GM23338 (cell line): ENCODE measurements at regions not wholly inside any gene's neighbourhood (a gene's known extent, or its start where the extent isn't known, plus 50 kb on each side); places are given as distances from the start of the nearest gene placed in this dataset.

Experiments
- ATAC-seq: fragments of 200-7000 bp; cut with Tn5 transposase; 3 replicates; pipeline ENCODE4 v1.9.1; 2020
- DNase-seq: peaks from one replicate; pipeline ENCODE4 v3.0.0-alpha.2; 2015; ENCODE audit warnings: low spot score
- H2AFZ ChIP-seq: fragments of 200-600 bp; sonication (generic); 2 replicates; pipeline ENCODE4 v1.8.0; 2016; ENCODE audit warnings: antibody characterized with exemption, mild to moderate bottlenecking, moderate library complexity
- H3F3A ChIP-seq: fragments of 200-600 bp; sonication (generic); replicated peaks from 2 replicates; pipeline ENCODE4 v1.8.0; 2017; ENCODE audit warnings: antibody characterized with exemption, mixed run types, low read depth
- H3K27ac ChIP-seq: fragments of 200-600 bp; sonication (generic); 2 replicates; pipeline ENCODE4 v1.6.1; 2016; ENCODE audit warnings: low read depth
- H3K27me3 ChIP-seq: fragments of 200-600 bp; sonication (generic); 2 replicates; pipeline ENCODE4 v1.8.0; 2016; ENCODE audit warnings: mild to moderate bottlenecking, mixed run types, moderate library complexity; ENCODE audit not compliant: insufficient read depth
- H3K36me3 ChIP-seq: fragments of 200-600 bp; sonication (generic); 2 replicates; pipeline ENCODE4 v1.8.0; 2016; ENCODE audit warnings: mild to moderate bottlenecking; ENCODE audit not compliant: insufficient read depth
- H3K4me1 ChIP-seq: fragments of 200-600 bp; sonication (generic); 2 replicates; pipeline ENCODE4 v1.8.0; 2016; ENCODE audit warnings: mild to moderate bottlenecking, moderate library complexity; ENCODE audit not compliant: insufficient read depth
- H3K4me2 ChIP-seq: fragments of 200-600 bp; sonication (generic); 2 replicates; pipeline ENCODE4 v1.7.1; 2017; ENCODE audit warnings: mixed run types
- H3K4me3 ChIP-seq: fragments of 200-600 bp; sonication (generic); 2 replicates; pipeline ENCODE4 v1.6.1; 2016; ENCODE audit warnings: mixed run types
- H3K79me2 ChIP-seq: fragments of 200-600 bp; sonication (generic); replicated peaks from 2 replicates; pipeline ENCODE4 v1.8.0; 2017; ENCODE audit warnings: mild to moderate bottlenecking; ENCODE audit not compliant: insufficient read depth
- H3K9me2 ChIP-seq: fragments of 200-600 bp; sonication (generic); 2 replicates; pipeline ENCODE4 v1.8.0; 2017; ENCODE audit not compliant: insufficient read depth
- H4K20me1 ChIP-seq: fragments of 200-600 bp; sonication (generic); replicated peaks from 2 replicates; pipeline ENCODE4 v1.8.0; 2017; ENCODE audit warnings: mild to moderate bottlenecking; ENCODE audit not compliant: insufficient read depth
- H3K27ac Mint-ChIP-seq: 2 replicates; pipeline ENCODE4 v1.8.0; 2020; ENCODE audit warnings: inconsistent platforms, mild to moderate bottlenecking, moderate library complexity, mixed read lengths
- H3K27me3 Mint-ChIP-seq: 3 replicates; pipeline ENCODE4 v1.8.0; 2022; ENCODE audit warnings: low read depth, mild to moderate bottlenecking, moderate library complexity, mixed read lengths, inconsistent platforms; ENCODE audit not compliant: insufficient read depth, poor library complexity
- H3K36me3 Mint-ChIP-seq: 3 replicates; pipeline ENCODE4 v1.8.0; 2021; ENCODE audit warnings: low read depth, mild to moderate bottlenecking, inconsistent platforms, moderate library complexity, mixed read lengths
- H3K4me1 Mint-ChIP-seq: 3 replicates; pipeline ENCODE4 v1.8.0; 2020; ENCODE audit warnings: mild to moderate bottlenecking, inconsistent platforms, mixed read lengths
- H3K4me3 Mint-ChIP-seq: 3 replicates; pipeline ENCODE4 v1.8.0; 2021; ENCODE audit warnings: moderate library complexity, mild to moderate bottlenecking, inconsistent platforms, mixed read lengths
- H3K9me3 Mint-ChIP-seq: 3 replicates; pipeline ENCODE4 v1.8.0; 2020; ENCODE audit warnings: moderate library complexity, mild to moderate bottlenecking, inconsistent platforms, mixed read lengths
- CREB1 ChIP-seq: fragments of 250-450 bp; sonication (Bioruptor Pico); IDR thresholded peaks from 2 replicates; pipeline ENCODE4 v1.5.0; 2020; ENCODE audit warnings: low read depth, mild to moderate bottlenecking, moderate library complexity
- CTCF ChIP-seq, 2 experiments: fragments of 200-600 bp in 1 of 2; sonication (generic) in 1 of 2; conservative IDR thresholded peaks; 2 replicates each; pipeline versions ENCODE4 v1.5.1 to v1.6.1; 2016 to 2017; ENCODE audit warnings: antibody characterized with exemption in 2 of 2, low read depth in 2 of 2, mild to moderate bottlenecking in 2 of 2, moderate library complexity in 1 of 2
- ETS1 ChIP-seq: IDR thresholded peaks from 2 replicates; pipeline ENCODE4 v1.6.1; 2016; ENCODE audit warnings: antibody characterized with exemption
- EZH2 ChIP-seq: fragments of 200-600 bp; sonication (generic); IDR thresholded peaks from one replicate; pipeline ENCODE4 v1.8.0; 2017; ENCODE audit warnings: antibody characterized with exemption, mild to moderate bottlenecking, low read depth; ENCODE audit not compliant: unreplicated experiment
- EZH2phosphoT487 ChIP-seq: fragments of 200-600 bp; sonication (generic); IDR thresholded peaks from one replicate; pipeline ENCODE4 v1.8.1; 2018; ENCODE audit warnings: antibody characterized with exemption; ENCODE audit not compliant: unreplicated experiment
- JUNB ChIP-seq: IDR thresholded peaks from one replicate; pipeline ENCODE4 v1.6.1; 2016; ENCODE audit warnings: antibody characterized with exemption; ENCODE audit not compliant: unreplicated experiment
- NANOG ChIP-seq: IDR thresholded peaks from 2 replicates; pipeline ENCODE4 v1.6.1; 2016; ENCODE audit warnings: antibody characterized with exemption, borderline replicate concordance
- POLR2AphosphoS5 ChIP-seq: IDR thresholded peaks from 2 replicates; pipeline ENCODE4 v1.6.1; 2016; ENCODE audit warnings: antibody characterized with exemption, low read depth
- STAT1 ChIP-seq: IDR thresholded peaks from one replicate; pipeline ENCODE4 v1.6.1; 2016; ENCODE audit warnings: antibody characterized with exemption; ENCODE audit not compliant: unreplicated experiment
- ZNF331 ChIP-seq: fragments of 250-450 bp; sonication (Bioruptor Pico); IDR thresholded peaks from 2 replicates; pipeline ENCODE4 v1.5.0; 2020; ENCODE audit warnings: low read depth, mild to moderate bottlenecking, moderate library complexity
- TF ChIP-seq, protein P1 (sequence below): IDR thresholded peaks from one replicate; pipeline ENCODE4 v1.6.1; 2018; ENCODE audit warnings: antibody characterized with exemption; ENCODE audit not compliant: unreplicated experiment

GRCh38 chr7:98049034-98049433 lies 57.6 kb upstream of the LMTK2 start:
- Histone ChIP-seq H3K79me2 (no peaks in the 10 kb centered on the region), H3K27ac (peak overlapping the region; percentile 63; the same call in 1 of the 2 replicates), H3K36me3 (no peaks in the 10 kb centered on the region), H3K4me2 (peak overlapping the region; percentile 55; the same call in 1 of the 2 replicates), H4K20me1 (no peaks in the 10 kb centered on the region), H3F3A (no peaks in the 10 kb centered on the region; the same call in 1 of the 2 replicates), H2AFZ (peak overlapping the region; percentile 89), H3K4me1 (0 out of 2 replicates have a peak, but pooled peaks cover 12% of the 10 kb centered on the region), H3K9me2 (no peaks in the 10 kb centered on the region), H3K4me3 (no peak overlapping the region), H3K27me3 (no peaks in the 10 kb centered on the region)
- no peaks in the 10 kb centered on the region for H3K36me3 Mint-ChIP-seq
- peaks cover 9% of the 10 kb centered on the region for H3K27me3 Mint-ChIP-seq
- no peak overlapping the region for H3K4me3 Mint-ChIP-seq
- H3K27ac Mint-ChIP-seq = no peak overlapping the region
- DNase-seq (peak; percentile 61), ATAC-seq (no peak; the same call in 2 of the 3 replicates)
- no peaks in the 10 kb centered on the region for H3K9me3 Mint-ChIP-seq
- H3K4me1 Mint-ChIP-seq = peaks cover 7% of the 10 kb centered on the region; the same call in 1 of the 3 replicates
- TF ChIP-seq JUNB = no peak
- TF ChIP-seq CREB1 = no peak
- TF ChIP-seq CTCF (conservative IDR thresholded peaks at IDR 0.05; ENCODE audit: low read depth in 2 of 2) = no peak
- TF ChIP-seq, protein P1, sequence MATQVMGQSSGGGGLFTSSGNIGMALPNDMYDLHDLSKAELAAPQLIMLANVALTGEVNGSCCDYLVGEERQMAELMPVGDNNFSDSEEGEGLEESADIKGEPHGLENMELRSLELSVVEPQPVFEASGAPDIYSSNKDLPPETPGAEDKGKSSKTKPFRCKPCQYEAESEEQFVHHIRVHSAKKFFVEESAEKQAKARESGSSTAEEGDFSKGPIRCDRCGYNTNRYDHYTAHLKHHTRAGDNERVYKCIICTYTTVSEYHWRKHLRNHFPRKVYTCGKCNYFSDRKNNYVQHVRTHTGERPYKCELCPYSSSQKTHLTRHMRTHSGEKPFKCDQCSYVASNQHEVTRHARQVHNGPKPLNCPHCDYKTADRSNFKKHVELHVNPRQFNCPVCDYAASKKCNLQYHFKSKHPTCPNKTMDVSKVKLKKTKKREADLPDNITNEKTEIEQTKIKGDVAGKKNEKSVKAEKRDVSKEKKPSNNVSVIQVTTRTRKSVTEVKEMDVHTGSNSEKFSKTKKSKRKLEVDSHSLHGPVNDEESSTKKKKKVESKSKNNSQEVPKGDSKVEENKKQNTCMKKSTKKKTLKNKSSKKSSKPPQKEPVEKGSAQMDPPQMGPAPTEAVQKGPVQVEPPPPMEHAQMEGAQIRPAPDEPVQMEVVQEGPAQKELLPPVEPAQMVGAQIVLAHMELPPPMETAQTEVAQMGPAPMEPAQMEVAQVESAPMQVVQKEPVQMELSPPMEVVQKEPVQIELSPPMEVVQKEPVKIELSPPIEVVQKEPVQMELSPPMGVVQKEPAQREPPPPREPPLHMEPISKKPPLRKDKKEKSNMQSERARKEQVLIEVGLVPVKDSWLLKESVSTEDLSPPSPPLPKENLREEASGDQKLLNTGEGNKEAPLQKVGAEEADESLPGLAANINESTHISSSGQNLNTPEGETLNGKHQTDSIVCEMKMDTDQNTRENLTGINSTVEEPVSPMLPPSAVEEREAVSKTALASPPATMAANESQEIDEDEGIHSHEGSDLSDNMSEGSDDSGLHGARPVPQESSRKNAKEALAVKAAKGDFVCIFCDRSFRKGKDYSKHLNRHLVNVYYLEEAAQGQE = no peak
- TF ChIP-seq NANOG = no peak
- TF ChIP-seq EZH2 = no peak
- no peak for TF ChIP-seq EZH2phosphoT487
- no peak for TF ChIP-seq ETS1
- no peak for TF ChIP-seq STAT1
- no peak for TF ChIP-seq ZNF331
- TF ChIP-seq POLR2AphosphoS5 = no peak
